ENCODE measurements at regions not wholly inside any gene's neighbourhood (a gene's known extent, or its start where the extent isn't known, plus 50 kb on each side); places are given as distances from the start of the nearest gene placed in this dataset.

DNA sequence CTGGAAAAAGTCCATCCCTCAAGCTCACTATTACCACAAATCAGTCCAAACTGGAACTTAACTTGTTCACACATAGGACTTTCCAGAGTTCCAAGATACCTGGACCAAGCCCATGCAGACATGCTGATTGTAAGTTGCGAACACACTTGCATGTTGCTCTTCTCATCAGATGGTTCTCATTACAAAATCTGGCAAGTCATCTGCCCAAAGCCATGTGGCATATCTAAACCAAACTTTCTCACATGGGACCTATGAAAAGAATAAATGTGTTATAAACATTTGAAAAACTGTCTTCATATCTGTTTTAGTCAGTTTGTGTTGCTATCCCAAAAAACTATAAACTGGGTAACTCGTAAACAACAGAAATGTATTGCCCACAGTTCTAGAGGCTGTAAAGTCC lies 58.8 kb upstream of the MKLN1 start:
- DNase-seq (ENCODE audit: low read depth), result no peak

DNA sequence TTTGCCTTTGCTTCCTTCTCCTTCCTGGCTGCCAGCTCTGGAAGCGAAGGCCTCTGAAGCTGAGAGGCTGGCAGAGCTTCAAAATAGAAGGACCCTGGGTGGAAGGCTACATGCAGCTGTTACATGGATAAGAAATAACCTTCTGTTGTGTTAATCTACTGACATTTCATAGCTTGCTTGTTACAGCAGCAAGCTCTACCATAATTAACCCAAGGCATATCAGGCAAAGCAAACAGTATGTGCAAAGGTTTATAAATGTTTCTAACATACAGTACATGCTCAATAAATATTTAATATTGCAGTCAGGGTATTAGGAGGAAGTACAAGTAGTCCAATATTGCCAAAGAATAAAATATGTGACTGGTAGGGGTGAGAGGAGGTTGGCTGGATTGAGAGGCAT lies 55.6 kb upstream of the MKLN1 start:
- DNase-seq (ENCODE audit: low read depth), result no peak

DNA sequence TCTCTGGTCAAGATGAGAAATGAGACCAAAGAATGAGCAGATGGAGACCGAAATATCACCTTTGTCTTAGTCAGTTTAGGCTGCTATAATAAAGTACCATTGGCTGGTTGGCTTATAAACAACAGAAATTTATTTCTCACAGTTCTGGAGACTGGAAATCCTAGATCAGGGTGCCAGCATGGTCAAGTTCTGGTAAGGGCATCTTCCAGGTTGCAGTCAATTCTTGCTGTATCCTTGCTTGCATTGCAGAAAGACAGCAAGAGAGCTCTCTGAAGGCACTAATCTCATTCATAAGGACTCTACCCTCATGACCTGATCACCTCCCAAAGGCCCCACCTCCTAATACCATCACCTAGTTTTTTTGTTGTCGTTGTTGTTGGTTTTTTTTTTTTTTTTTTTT lies 52.7 kb upstream of the MKLN1 start:
- DNase-seq (ENCODE audit: low read depth), result no peak

DNA sequence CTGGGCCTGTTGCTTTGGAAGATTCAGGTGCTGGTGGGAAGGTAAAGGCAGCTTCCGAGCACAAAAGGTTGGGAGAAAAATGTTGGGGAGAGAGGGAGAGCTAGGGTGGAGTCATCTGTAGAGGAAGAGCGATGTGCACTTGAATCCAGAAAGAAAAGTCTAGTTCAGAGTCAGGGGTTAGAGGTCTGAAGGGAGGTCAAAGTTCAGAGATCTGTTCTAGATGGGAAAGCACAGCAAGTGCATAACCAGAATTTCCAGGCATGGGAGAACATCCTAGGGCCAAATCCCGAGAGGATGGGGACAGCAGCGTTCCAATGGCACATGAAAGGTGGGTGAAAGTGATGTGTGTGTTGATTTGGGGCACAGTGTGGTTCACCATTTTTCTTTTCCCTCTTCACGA lies 51.5 kb upstream of the MKLN1 start:
- DNase-seq (ENCODE audit: low read depth), result no peak

DNA sequence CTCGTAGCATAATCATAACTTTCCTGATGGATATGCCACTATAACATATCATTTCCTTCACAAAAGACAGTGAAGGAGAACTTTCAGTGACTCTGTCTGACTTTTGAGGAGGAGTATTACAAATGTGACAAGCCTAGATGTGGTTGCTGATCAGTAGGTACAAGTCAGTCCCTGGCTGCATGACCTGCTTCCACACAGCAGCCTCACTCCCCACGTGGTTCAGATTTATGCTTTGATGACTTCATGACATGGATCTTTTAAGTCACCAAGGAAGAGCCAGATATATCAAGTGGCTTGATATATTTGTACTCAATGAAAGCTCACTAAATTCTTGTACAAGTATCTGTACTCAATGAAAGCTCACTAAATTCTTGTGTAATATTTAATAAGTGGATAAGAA lies 50.9 kb upstream of the MKLN1 start:
- no peak for DNase-seq (ENCODE audit: low read depth)
